Keratinocyte (primary cell): ENCODE measurements at regions not wholly inside any gene's neighbourhood (a gene's known extent, or its start where the extent isn't known, plus 50 kb on each side); places are given as distances from the start of the nearest gene placed in this dataset.

Experiments
- DNase-seq: peaks from one replicate; pipeline ENCODE4 v3.0.0-alpha.2; 2011; ENCODE audit warnings: low read depth, missing footprints, low spot score
- FAIRE-seq: peaks from 2 replicates; lab custom pipeline; 2011; peaks lifted over from hg19 to GRCh38; lab: Jason Lieb, UNC
- H2AFZ ChIP-seq: 2 replicates; pipeline ENCODE4 v1.6.0; 2012; ENCODE audit warnings: low read length, control low read depth, inconsistent platforms; ENCODE audit not compliant: control insufficient read depth
- H3K27ac ChIP-seq: 2 replicates; pipeline ENCODE4 v1.5.1; 2011; ENCODE audit warnings: low read length; ENCODE audit not compliant: control insufficient read depth, insufficient read depth
- H3K27me3 ChIP-seq: 3 replicates; pipeline ENCODE4 v1.6.0; 2011; ENCODE audit warnings: low read length; ENCODE audit not compliant: control insufficient read depth, insufficient read depth; ENCODE audit errors: extremely low read depth
- H3K36me3 ChIP-seq, 2 experiments: 2 replicates in 1 of 2; 3 replicates in 1 of 2; pipeline ENCODE4 v1.5.1; 2011; ENCODE audit warnings: low read length in 2 of 2, mild to moderate bottlenecking in 1 of 2; ENCODE audit not compliant: control insufficient read depth in 2 of 2, insufficient read depth in 2 of 2; ENCODE audit errors: extremely low read depth in 1 of 2
- H3K4me1 ChIP-seq: 3 replicates; pipeline ENCODE4 v1.5.1; 2011; ENCODE audit warnings: low read length; ENCODE audit not compliant: control insufficient read depth, insufficient read depth; ENCODE audit errors: extremely low read depth
- H3K4me2 ChIP-seq: 3 replicates; pipeline ENCODE4 v1.6.0; 2011; ENCODE audit warnings: low read depth, low read length; ENCODE audit not compliant: control insufficient read depth, insufficient read depth; ENCODE audit errors: extremely low read depth
- H3K4me3 ChIP-seq, 3 experiments: fragments of 200-600 bp in 1 of 3; sonication (generic) in 1 of 3; 2 replicates in 2 of 3; 3 replicates in 1 of 3; pipeline ENCODE4 v1.5.1; 2011 to 2016; ENCODE audit warnings: low read length in 3 of 3, mild to moderate bottlenecking in 3 of 3, control low read depth in 2 of 3, inconsistent platforms in 1 of 3, low read depth in 1 of 3, mixed read lengths in 1 of 3, mixed run types in 1 of 3, moderate library complexity in 1 of 3; ENCODE audit not compliant: control insufficient read depth in 2 of 3, insufficient read depth in 2 of 3; ENCODE audit errors: extremely low read depth in 1 of 3
- H3K79me2 ChIP-seq: 2 replicates; pipeline ENCODE4 v1.6.0; 2012; ENCODE audit warnings: low read length; ENCODE audit not compliant: control insufficient read depth, insufficient read depth
- H3K9ac ChIP-seq: 3 replicates; pipeline ENCODE4 v1.6.0; 2011; ENCODE audit warnings: low read length; ENCODE audit not compliant: control insufficient read depth, insufficient read depth; ENCODE audit errors: extremely low read depth
- H3K9me1 ChIP-seq: 3 replicates; pipeline ENCODE4 v1.6.0; 2011; ENCODE audit warnings: low read length; ENCODE audit not compliant: control insufficient read depth, insufficient read depth; ENCODE audit errors: extremely low read depth
- H3K9me3 ChIP-seq: 2 replicates; pipeline ENCODE4 v1.5.1; 2012; ENCODE audit warnings: low read depth, low read length; ENCODE audit not compliant: control insufficient read depth
- H4K20me1 ChIP-seq: 3 replicates; pipeline ENCODE4 v1.6.0; 2011; ENCODE audit warnings: low read length; ENCODE audit not compliant: control insufficient read depth, insufficient read depth; ENCODE audit errors: extremely low read depth
- EZH2 ChIP-seq: IDR thresholded peaks from one replicate; pipeline ENCODE4 v1.6.1; 2012; ENCODE audit warnings: inconsistent platforms, mild to moderate bottlenecking, low read length, moderate library complexity
- dilution Hi-C: fragments of 300-500 bp; cut with MboI; formaldehyde crosslinking; loops from one replicate; pipeline ENCODE4 v1.7.0; 2020; ENCODE audit warnings: low sequenced_read_pairs; ENCODE audit not compliant: extremely low pct_ligation_motif_present
- TF ChIP-seq, protein P1 (sequence below), 3 experiments: IDR thresholded peaks in 1 of 3; conservative IDR thresholded peaks in 1 of 3; optimal IDR thresholded peaks in 1 of 3; 2 replicates in 2 of 3; 3 replicates in 1 of 3; pipeline versions ENCODE3 to v1.5.1; 2011; ENCODE audit warnings: low read length in 3 of 3, mild to moderate bottlenecking in 3 of 3, moderate library complexity in 2 of 3, control low read depth in 1 of 3, inconsistent platforms in 1 of 3; ENCODE audit not compliant: insufficient read depth in 2 of 3; ENCODE audit errors: extremely low read depth in 1 of 3

DNA sequence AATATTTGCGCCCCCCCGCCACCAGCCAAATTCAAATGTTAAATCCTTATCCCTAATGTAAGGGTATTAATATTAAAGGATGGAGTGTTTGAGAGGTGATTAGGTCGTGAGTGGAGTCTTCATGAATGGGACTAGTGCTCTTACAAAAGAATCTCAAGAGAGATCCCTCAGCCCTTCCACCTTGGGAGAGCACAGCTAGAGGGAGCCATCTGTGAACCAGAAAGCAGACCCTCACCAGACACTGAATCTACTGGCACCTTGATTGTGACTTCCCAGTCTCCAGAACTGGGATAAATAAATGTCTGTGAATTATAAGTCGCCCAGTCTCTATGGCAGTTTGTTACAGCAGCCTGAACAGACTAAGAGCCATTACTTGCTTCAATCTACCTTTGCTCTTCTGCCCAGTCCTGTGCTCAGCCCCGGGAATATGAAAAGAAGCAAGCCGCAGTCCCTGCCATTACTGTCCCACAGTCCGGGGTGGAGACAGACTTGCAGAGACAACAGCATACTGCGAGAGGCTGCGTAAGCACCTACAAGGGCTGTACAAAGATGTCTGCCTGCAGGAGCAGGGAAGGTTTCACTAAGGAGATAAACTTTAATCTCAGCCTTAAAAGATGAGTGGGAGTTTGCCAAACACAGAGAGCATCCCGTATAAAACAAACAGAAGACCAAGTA, 110.7 kb upstream of the TMCO5A start:
- H2AFZ ChIP-seq = no peak overlapping the region
- H3K4me2 ChIP-seq = no peak overlapping the region
- no peak for TF ChIP-seq EZH2
- TF ChIP-seq, protein P1, sequence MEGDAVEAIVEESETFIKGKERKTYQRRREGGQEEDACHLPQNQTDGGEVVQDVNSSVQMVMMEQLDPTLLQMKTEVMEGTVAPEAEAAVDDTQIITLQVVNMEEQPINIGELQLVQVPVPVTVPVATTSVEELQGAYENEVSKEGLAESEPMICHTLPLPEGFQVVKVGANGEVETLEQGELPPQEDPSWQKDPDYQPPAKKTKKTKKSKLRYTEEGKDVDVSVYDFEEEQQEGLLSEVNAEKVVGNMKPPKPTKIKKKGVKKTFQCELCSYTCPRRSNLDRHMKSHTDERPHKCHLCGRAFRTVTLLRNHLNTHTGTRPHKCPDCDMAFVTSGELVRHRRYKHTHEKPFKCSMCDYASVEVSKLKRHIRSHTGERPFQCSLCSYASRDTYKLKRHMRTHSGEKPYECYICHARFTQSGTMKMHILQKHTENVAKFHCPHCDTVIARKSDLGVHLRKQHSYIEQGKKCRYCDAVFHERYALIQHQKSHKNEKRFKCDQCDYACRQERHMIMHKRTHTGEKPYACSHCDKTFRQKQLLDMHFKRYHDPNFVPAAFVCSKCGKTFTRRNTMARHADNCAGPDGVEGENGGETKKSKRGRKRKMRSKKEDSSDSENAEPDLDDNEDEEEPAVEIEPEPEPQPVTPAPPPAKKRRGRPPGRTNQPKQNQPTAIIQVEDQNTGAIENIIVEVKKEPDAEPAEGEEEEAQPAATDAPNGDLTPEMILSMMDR (optimal IDR thresholded peaks at IDR 0.05 in 1 of 3, IDR thresholded peaks at IDR 0.05 in 1 of 3, conservative IDR thresholded peaks at IDR 0.05 in 1 of 3; ENCODE audit: extremely low read depth in 1 of 3, insufficient read depth in 2 of 3, low read length in 3 of 3) = no peak
- no peak overlapping the region for H3K27ac ChIP-seq
- no peaks in the 10 kb centered on the region for H3K27me3 ChIP-seq
- H3K4me1 ChIP-seq = peaks cover 4% of the 10 kb centered on the region
- FAIRE-seq = no peak
- H3K9me1 ChIP-seq = no peaks in the 10 kb centered on the region
- H3K79me2 ChIP-seq = no peaks in the 10 kb centered on the region
- dilution Hi-C loops = no loop called here
- no peak overlapping the region for H3K4me3 ChIP-seq
- H3K36me3 ChIP-seq = no peaks in the 10 kb centered on the region
- DNase-seq = no peak
- H3K9ac ChIP-seq = no peak overlapping the region
- no peaks in the 10 kb centered on the region for H3K9me3 ChIP-seq
- H4K20me1 ChIP-seq = no peaks in the 10 kb centered on the region

DNA sequence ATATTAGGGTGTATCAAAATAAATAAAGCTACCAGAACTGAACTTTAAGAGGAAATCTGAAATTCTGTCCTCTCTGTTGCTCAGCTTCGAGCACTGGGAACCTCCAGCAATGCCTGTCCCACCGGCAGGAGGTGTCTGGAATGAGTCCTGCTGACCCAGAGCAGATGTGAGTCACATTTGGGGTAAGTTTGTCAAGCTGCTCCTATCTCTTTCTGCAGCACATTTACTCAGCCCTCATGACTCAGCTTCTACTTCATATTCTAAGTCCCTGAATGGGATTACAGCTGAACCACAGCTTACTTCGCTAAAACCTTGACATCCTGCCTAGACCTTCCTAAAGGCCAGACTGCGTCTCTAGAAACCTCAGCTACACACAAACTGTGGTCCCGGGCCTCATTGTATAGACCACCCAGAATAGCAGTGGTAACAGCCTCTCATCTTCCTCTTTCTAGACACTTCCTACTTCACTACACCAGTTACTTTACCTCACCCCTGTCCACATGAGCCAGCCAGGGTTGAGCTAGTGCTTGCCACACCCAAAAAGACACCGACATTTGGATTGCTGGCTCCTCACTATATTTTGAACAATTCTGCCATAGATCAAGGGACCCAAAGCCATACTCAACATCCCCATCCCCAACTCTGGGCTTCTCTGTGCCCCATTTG, 109.6 kb upstream of the TMCO5A start:
- Histone ChIP-seq H3K27me3 (no peaks in the 10 kb centered on the region), H3K79me2 (no peaks in the 10 kb centered on the region), H3K4me2 (no peak overlapping the region), H3K9me3 (no peaks in the 10 kb centered on the region), H3K27ac (no peak overlapping the region), H4K20me1 (no peaks in the 10 kb centered on the region), H3K4me3 (no peak overlapping the region), H3K4me1 (peaks cover 4% of the 10 kb centered on the region), H3K36me3 (no peaks in the 10 kb centered on the region), H3K9me1 (no peaks in the 10 kb centered on the region), H3K9ac (no peak overlapping the region), H2AFZ (no peak overlapping the region)
- dilution Hi-C loops = no loop called here
- no peak for TF ChIP-seq EZH2
- TF ChIP-seq, protein P1 (optimal IDR thresholded peaks at IDR 0.05 in 1 of 3, IDR thresholded peaks at IDR 0.05 in 1 of 3, conservative IDR thresholded peaks at IDR 0.05 in 1 of 3; ENCODE audit: extremely low read depth in 1 of 3, insufficient read depth in 2 of 3, low read length in 3 of 3) = peak; percentile 13 to 55 (median 18)
- peak; percentile 76 for FAIRE-seq
- DNase-seq = peak; percentile 25
